ENCODE measurements at regions not wholly inside any gene's neighbourhood (a gene's known extent, or its start where the extent isn't known, plus 50 kb on each side); places are given as distances from the start of the nearest gene placed in this dataset.

- H3K9me3 Mint-ChIP-seq = peaks cover 0 to 4% (median 2%) of the 10 kb centered on the region in 3 donors
- H3K4me3 Mint-ChIP-seq = no peak overlapping the region
- H3K27ac Mint-ChIP-seq = no peak overlapping the region
- no peaks in the 10 kb centered on the region for H3K4me1 Mint-ChIP-seq
- no peaks in the 10 kb centered on the region for H3K36me3 Mint-ChIP-seq
- H3K27me3 Mint-ChIP-seq = no peaks in the 10 kb centered on the region
Measured at GRCh38 chr3:28674212-28674611, 325.6 kb upstream of the AZI2 start.

- Mint-ChIP-seq H3K4me3 (no peak overlapping the region), H3K36me3 (no peaks in the 10 kb centered on the region), H3K27ac (no peak overlapping the region), H3K9me3 (peaks cover 0 to 4% (median 2%) of the 10 kb centered on the region in 3 donors), H3K4me1 (no peaks in the 10 kb centered on the region), H3K27me3 (no peaks in the 10 kb centered on the region)
Measured at GRCh38 chr3:28677581-28677980, 329.0 kb upstream of the AZI2 start.

GRCh38 chr3:28678086-28678485, 329.5 kb upstream of the AZI2 start:
- Mint-ChIP-seq H3K27me3 (no peaks in the 10 kb centered on the region), H3K36me3 (no peaks in the 10 kb centered on the region), H3K9me3 (peaks cover 0 to 4% (median 2%) of the 10 kb centered on the region in 3 donors), H3K4me3 (no peak overlapping the region), H3K27ac (no peak overlapping the region), H3K4me1 (no peaks in the 10 kb centered on the region)

GRCh38 chr3:28680050-28680449, 331.4 kb upstream of the AZI2 start:
- H3K9me3 Mint-ChIP-seq = peaks cover 2 to 3% (median 2%) of the 10 kb centered on the region in 3 donors
- H3K27ac Mint-ChIP-seq = no peak overlapping the region
- H3K4me3 Mint-ChIP-seq = no peak overlapping the region
- no peaks in the 10 kb centered on the region for H3K4me1 Mint-ChIP-seq
- no peaks in the 10 kb centered on the region for H3K36me3 Mint-ChIP-seq
- H3K27me3 Mint-ChIP-seq = no peaks in the 10 kb centered on the region

- Mint-ChIP-seq H3K4me1 (no peaks in the 10 kb centered on the region), H3K9me3 (peaks cover 2 to 3% (median 2%) of the 10 kb centered on the region in 3 donors), H3K36me3 (peaks cover 2% of the 10 kb centered on the region), H3K27ac (no peak overlapping the region), H3K4me3 (no peak overlapping the region), H3K27me3 (no peaks in the 10 kb centered on the region)
Measured at GRCh38 chr3:28682121-28682520, 333.5 kb upstream of the AZI2 start.

GRCh38 chr3:28690176-28690575, 341.6 kb upstream of the AZI2 start:
- no peak overlapping the region for H3K4me3 Mint-ChIP-seq
- peaks cover 2% of the 10 kb centered on the region for H3K36me3 Mint-ChIP-seq
- H3K27ac Mint-ChIP-seq = no peak overlapping the region
- no peaks in the 10 kb centered on the region for H3K4me1 Mint-ChIP-seq
- no peaks in the 10 kb centered on the region for H3K27me3 Mint-ChIP-seq
- peaks cover 0 to 2% (median 0%) of the 10 kb centered on the region in 3 donors for H3K9me3 Mint-ChIP-seq

- peaks cover 0 to 2% (median 0%) of the 10 kb centered on the region in 3 donors for H3K9me3 Mint-ChIP-seq
- no peaks in the 10 kb centered on the region for H3K4me1 Mint-ChIP-seq
- H3K27me3 Mint-ChIP-seq = no peaks in the 10 kb centered on the region
- H3K36me3 Mint-ChIP-seq = no peaks in the 10 kb centered on the region
- H3K27ac Mint-ChIP-seq = no peak overlapping the region
- H3K4me3 Mint-ChIP-seq = no peak overlapping the region
Measured at GRCh38 chr3:28698706-28699105, 350.1 kb upstream of the AZI2 start.

- no peak overlapping the region for H3K27ac Mint-ChIP-seq
Measured at GRCh38 chr3:28699283-28699682, 350.7 kb upstream of the AZI2 start.

GRCh38 chr3:28700728-28701127, 352.1 kb upstream of the AZI2 start:
- Mint-ChIP-seq H3K4me3 (no peak overlapping the region), H3K27me3 (no peaks in the 10 kb centered on the region), H3K27ac (no peak overlapping the region), H3K9me3 (peaks cover 0 to 2% (median 0%) of the 10 kb centered on the region in 3 donors), H3K4me1 (no peaks in the 10 kb centered on the region), H3K36me3 (no peaks in the 10 kb centered on the region)

More at GRCh38 chr3:28699283-28699682, 350.7 kb upstream of the AZI2 start:
- H3K27me3 Mint-ChIP-seq = no peaks in the 10 kb centered on the region
- H3K4me1 Mint-ChIP-seq = no peaks in the 10 kb centered on the region
- no peak overlapping the region for H3K4me3 Mint-ChIP-seq
- peaks cover 0 to 2% (median 0%) of the 10 kb centered on the region in 3 donors for H3K9me3 Mint-ChIP-seq
- H3K36me3 Mint-ChIP-seq = no peaks in the 10 kb centered on the region

GRCh38 chr3:28703843-28704242, 355.2 kb upstream of the AZI2 start:
- no peaks in the 10 kb centered on the region for H3K27me3 Mint-ChIP-seq
- H3K4me1 Mint-ChIP-seq = no peaks in the 10 kb centered on the region
- peaks cover 0 to 2% (median 0%) of the 10 kb centered on the region in 3 donors for H3K9me3 Mint-ChIP-seq
- H3K36me3 Mint-ChIP-seq = no peaks in the 10 kb centered on the region
- H3K4me3 Mint-ChIP-seq = no peak overlapping the region
- no peak overlapping the region for H3K27ac Mint-ChIP-seq

GRCh38 chr3:28711293-28711692, 362.7 kb upstream of the AZI2 start:
- H3K9me3 Mint-ChIP-seq = no peaks in the 10 kb centered on the region
- no peaks in the 10 kb centered on the region for H3K36me3 Mint-ChIP-seq
- H3K27me3 Mint-ChIP-seq = no peaks in the 10 kb centered on the region
- H3K4me3 Mint-ChIP-seq = no peak overlapping the region
- no peak overlapping the region for H3K27ac Mint-ChIP-seq
- no peaks in the 10 kb centered on the region for H3K4me1 Mint-ChIP-seq

GRCh38 chr3:28716939-28717338, 368.3 kb upstream of the AZI2 start:
- H3K9me3 Mint-ChIP-seq = peaks cover 0 to 6% (median 1%) of the 10 kb centered on the region in 3 donors
- H3K36me3 Mint-ChIP-seq = no peaks in the 10 kb centered on the region
- H3K27ac Mint-ChIP-seq = no peak overlapping the region
- no peaks in the 10 kb centered on the region for H3K27me3 Mint-ChIP-seq
- no peaks in the 10 kb centered on the region for H3K4me1 Mint-ChIP-seq
- H3K4me3 Mint-ChIP-seq = no peak overlapping the region

- Mint-ChIP-seq H3K4me1 (no peaks in the 10 kb centered on the region), H3K9me3 (peaks cover 0 to 6% (median 5%) of the 10 kb centered on the region in 3 donors), H3K36me3 (no peaks in the 10 kb centered on the region), H3K4me3 (no peak overlapping the region), H3K27ac (no peak overlapping the region), H3K27me3 (no peaks in the 10 kb centered on the region)
Measured at GRCh38 chr3:28718074-28718849, 369.6 kb upstream of the AZI2 start.

- Mint-ChIP-seq H3K36me3 (no peaks in the 10 kb centered on the region), H3K27me3 (no peaks in the 10 kb centered on the region)
Measured at GRCh38 chr3:28726840-28727239, 378.2 kb upstream of the AZI2 start.

GRCh38 chr3:28727307-28727706, 378.7 kb upstream of the AZI2 start:
- H3K4me1 Mint-ChIP-seq = no peaks in the 10 kb centered on the region
- H3K4me3 Mint-ChIP-seq = no peak overlapping the region
- no peaks in the 10 kb centered on the region for H3K36me3 Mint-ChIP-seq
- peaks cover 0 to 2% (median 2%) of the 10 kb centered on the region in 3 donors for H3K9me3 Mint-ChIP-seq
- no peaks in the 10 kb centered on the region for H3K27me3 Mint-ChIP-seq
- no peak overlapping the region for H3K27ac Mint-ChIP-seq

More at GRCh38 chr3:28726840-28727239, 378.2 kb upstream of the AZI2 start:
- Mint-ChIP-seq H3K27ac (no peak overlapping the region), H3K9me3 (peaks cover 0 to 7% (median 2%) of the 10 kb centered on the region in 3 donors), H3K4me1 (no peaks in the 10 kb centered on the region), H3K4me3 (no peak overlapping the region)

- no peak overlapping the region for H3K27ac Mint-ChIP-seq
- no peaks in the 10 kb centered on the region for H3K36me3 Mint-ChIP-seq
- no peak overlapping the region for H3K4me3 Mint-ChIP-seq
- H3K4me1 Mint-ChIP-seq = no peaks in the 10 kb centered on the region
- H3K9me3 Mint-ChIP-seq = peaks cover 2 to 17% (median 5%) of the 10 kb centered on the region in 3 donors
- no peaks in the 10 kb centered on the region for H3K27me3 Mint-ChIP-seq
Measured at GRCh38 chr3:28738425-28738824, 389.8 kb upstream of the AZI2 start.

Measured in IgD-negative memory B cell (primary cell).